GM12878 (cell line): ENCODE measurements at regions not wholly inside any gene's neighbourhood (a gene's known extent, or its start where the extent isn't known, plus 50 kb on each side); places are given as distances from the start of the nearest gene placed in this dataset.

Experiments
- CEBPB ChIP-seq, 2 experiments: fragments of 150-350 bp in 1 of 2; IDR thresholded peaks; 2 replicates each; pipeline ENCODE4 v1.6.1; 2012 to 2014; ENCODE audit warnings: low read depth in 2 of 2, low read length in 2 of 2, borderline replicate concordance in 1 of 2, inconsistent platforms in 1 of 2
- MAX ChIP-seq: IDR thresholded peaks from 2 replicates; pipeline ENCODE4 v1.6.1; 2012; ENCODE audit warnings: low read depth, low read length, improper control_type of control experiment
- POLR2A ChIP-seq: IDR thresholded peaks from 2 replicates; pipeline ENCODE4 v1.6.1; 2011; ENCODE audit warnings: low read depth, mild to moderate bottlenecking, low read length
- RAD21 ChIP-seq: IDR thresholded peaks from 2 replicates; pipeline ENCODE4 v1.6.1; 2011; ENCODE audit warnings: mild to moderate bottlenecking, low read depth, low read length, moderate library complexity; ENCODE audit not compliant: insufficient read depth
- STAT1 ChIP-seq: fragments of 450-650 bp; conservative IDR thresholded peaks from 2 replicates; pipeline ENCODE4 v1.6.1; 2014; ENCODE audit warnings: antibody characterized with exemption, mild to moderate bottlenecking
- TF ChIP-seq, protein P1 (sequence below), 3 experiments: IDR thresholded peaks in 2 of 3; conservative IDR thresholded peaks in 1 of 3; 2 replicates each; pipeline ENCODE4 v1.5.1; 2011; ENCODE audit warnings: low read depth in 3 of 3, low read length in 3 of 3, mild to moderate bottlenecking in 3 of 3, control low read depth in 2 of 3, moderate library complexity in 2 of 3, inconsistent platforms in 1 of 3, mixed read lengths in 1 of 3; ENCODE audit not compliant: control insufficient read depth in 2 of 3, insufficient read depth in 1 of 3; ENCODE audit errors: extremely low read depth in 1 of 3
- TF ChIP-seq, protein P2 (sequence below): fragments of 450-650 bp; IDR thresholded peaks from 2 replicates; pipeline ENCODE4 v1.6.1; 2018; ENCODE audit warnings: mild to moderate bottlenecking, low read depth, moderate library complexity; ENCODE audit not compliant: partially characterized antibody

DNA sequence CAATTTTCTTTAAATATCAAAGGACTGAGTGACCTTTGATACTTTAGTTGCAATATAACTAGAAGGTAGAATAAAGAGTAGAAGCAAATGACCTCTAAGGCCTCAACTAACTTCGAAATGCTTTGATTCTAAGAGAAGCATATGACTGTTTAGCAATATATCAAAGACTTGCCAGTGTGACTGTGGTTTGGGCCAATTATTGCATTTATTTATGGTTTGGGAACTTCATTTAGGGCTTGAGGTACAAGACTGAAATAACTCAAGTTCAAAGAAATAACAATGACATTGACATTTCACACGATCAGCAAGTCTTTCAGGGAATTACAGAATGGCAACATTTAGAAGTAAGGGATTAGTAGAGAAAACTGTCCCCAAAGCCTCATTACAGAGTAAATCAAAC, 709.7 kb upstream of the LRRC4C start:
- TF ChIP-seq, protein P1, sequence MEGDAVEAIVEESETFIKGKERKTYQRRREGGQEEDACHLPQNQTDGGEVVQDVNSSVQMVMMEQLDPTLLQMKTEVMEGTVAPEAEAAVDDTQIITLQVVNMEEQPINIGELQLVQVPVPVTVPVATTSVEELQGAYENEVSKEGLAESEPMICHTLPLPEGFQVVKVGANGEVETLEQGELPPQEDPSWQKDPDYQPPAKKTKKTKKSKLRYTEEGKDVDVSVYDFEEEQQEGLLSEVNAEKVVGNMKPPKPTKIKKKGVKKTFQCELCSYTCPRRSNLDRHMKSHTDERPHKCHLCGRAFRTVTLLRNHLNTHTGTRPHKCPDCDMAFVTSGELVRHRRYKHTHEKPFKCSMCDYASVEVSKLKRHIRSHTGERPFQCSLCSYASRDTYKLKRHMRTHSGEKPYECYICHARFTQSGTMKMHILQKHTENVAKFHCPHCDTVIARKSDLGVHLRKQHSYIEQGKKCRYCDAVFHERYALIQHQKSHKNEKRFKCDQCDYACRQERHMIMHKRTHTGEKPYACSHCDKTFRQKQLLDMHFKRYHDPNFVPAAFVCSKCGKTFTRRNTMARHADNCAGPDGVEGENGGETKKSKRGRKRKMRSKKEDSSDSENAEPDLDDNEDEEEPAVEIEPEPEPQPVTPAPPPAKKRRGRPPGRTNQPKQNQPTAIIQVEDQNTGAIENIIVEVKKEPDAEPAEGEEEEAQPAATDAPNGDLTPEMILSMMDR (IDR thresholded peaks at IDR 0.05 in 2 of 3, conservative IDR thresholded peaks at IDR 0.05 in 1 of 3; ENCODE audit: control insufficient read depth in 2 of 3, extremely low read depth in 1 of 3, insufficient read depth in 1 of 3, low read depth in 3 of 3, low read length in 3 of 3), result no peak
- TF ChIP-seq RAD21 (no peak), STAT1 (no peak), CEBPB (IDR thresholded peaks at IDR 0.05; ENCODE audit: borderline replicate concordance in 1 of 2, low read depth in 2 of 2, low read length in 2 of 2) (no peak), POLR2A (no peak), MAX (no peak)
- TF ChIP-seq, protein P2, sequence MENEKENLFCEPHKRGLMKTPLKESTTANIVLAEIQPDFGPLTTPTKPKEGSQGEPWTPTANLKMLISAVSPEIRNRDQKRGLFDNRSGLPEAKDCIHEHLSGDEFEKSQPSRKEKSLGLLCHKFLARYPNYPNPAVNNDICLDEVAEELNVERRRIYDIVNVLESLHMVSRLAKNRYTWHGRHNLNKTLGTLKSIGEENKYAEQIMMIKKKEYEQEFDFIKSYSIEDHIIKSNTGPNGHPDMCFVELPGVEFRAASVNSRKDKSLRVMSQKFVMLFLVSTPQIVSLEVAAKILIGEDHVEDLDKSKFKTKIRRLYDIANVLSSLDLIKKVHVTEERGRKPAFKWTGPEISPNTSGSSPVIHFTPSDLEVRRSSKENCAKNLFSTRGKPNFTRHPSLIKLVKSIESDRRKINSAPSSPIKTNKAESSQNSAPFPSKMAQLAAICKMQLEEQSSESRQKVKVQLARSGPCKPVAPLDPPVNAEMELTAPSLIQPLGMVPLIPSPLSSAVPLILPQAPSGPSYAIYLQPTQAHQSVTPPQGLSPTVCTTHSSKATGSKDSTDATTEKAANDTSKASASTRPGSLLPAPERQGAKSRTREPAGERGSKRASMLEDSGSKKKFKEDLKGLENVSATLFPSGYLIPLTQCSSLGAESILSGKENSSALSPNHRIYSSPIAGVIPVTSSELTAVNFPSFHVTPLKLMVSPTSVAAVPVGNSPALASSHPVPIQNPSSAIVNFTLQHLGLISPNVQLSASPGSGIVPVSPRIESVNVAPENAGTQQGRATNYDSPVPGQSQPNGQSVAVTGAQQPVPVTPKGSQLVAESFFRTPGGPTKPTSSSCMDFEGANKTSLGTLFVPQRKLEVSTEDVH, result no peak
